Osteocyte (in vitro differentiated cells): ENCODE measurements at regions not wholly inside any gene's neighbourhood (a gene's known extent, or its start where the extent isn't known, plus 50 kb on each side); places are given as distances from the start of the nearest gene placed in this dataset.

Experiments
- DNase-seq: peaks from one replicate; pipeline ENCODE4 v3.0.0; 2021; ENCODE audit warnings: mixed read lengths; ENCODE audit not compliant: unreplicated experiment; ENCODE audit errors: extremely low spot score
- H3K27ac Mint-ChIP-seq: one replicate; pipeline ENCODE4 v1.8.0; 2021; ENCODE audit warnings: mild to moderate bottlenecking, mixed read lengths; ENCODE audit not compliant: unreplicated experiment
- H3K27me3 Mint-ChIP-seq: one replicate; pipeline ENCODE4 v1.8.0; 2021; ENCODE audit warnings: mixed read lengths; ENCODE audit not compliant: unreplicated experiment
- H3K36me3 Mint-ChIP-seq: one replicate; pipeline ENCODE4 v1.8.0; 2021; ENCODE audit warnings: mixed read lengths; ENCODE audit not compliant: unreplicated experiment
- H3K4me1 Mint-ChIP-seq: one replicate; pipeline ENCODE4 v1.8.0; 2021; ENCODE audit warnings: mixed read lengths; ENCODE audit not compliant: unreplicated experiment
- H3K4me3 Mint-ChIP-seq: one replicate; pipeline ENCODE4 v1.8.0; 2021; ENCODE audit warnings: mild to moderate bottlenecking, moderate library complexity, mixed read lengths; ENCODE audit not compliant: unreplicated experiment
- H3K9me3 Mint-ChIP-seq: one replicate; pipeline ENCODE4 v1.8.0; 2021; ENCODE audit warnings: mixed read lengths; ENCODE audit not compliant: unreplicated experiment
- CTCF ChIP-seq: fragments of 200-600 bp; sonication (generic); IDR thresholded peaks from 2 replicates; pipeline ENCODE4 v1.5.0; 2021; ENCODE audit warnings: antibody characterized with exemption, mild to moderate bottlenecking, moderate library complexity

GRCh38 chr4:38610521-38610920 lies 53.5 kb upstream of the KLF3 start:
- no peak overlapping the region for H3K4me3 Mint-ChIP-seq
- peak; percentile 1 for DNase-seq
- H3K27me3 Mint-ChIP-seq: peaks cover 2% of the 10 kb centered on the region
- peaks cover 11% of the 10 kb centered on the region for H3K4me1 Mint-ChIP-seq
- H3K36me3 Mint-ChIP-seq: no peaks in the 10 kb centered on the region
- H3K9me3 Mint-ChIP-seq: no peaks in the 10 kb centered on the region
- no peak for TF ChIP-seq CTCF
- no peak overlapping the region for H3K27ac Mint-ChIP-seq

GRCh38 chr4:38610966-38611431 lies 53.0 kb upstream of the KLF3 start:
- Mint-ChIP-seq H3K27ac (no peak overlapping the region), H3K4me3 (no peak overlapping the region), H3K36me3 (no peaks in the 10 kb centered on the region), H3K9me3 (no peaks in the 10 kb centered on the region), H3K27me3 (no peaks in the 10 kb centered on the region), H3K4me1 (peaks cover 11% of the 10 kb centered on the region)
- no peak for TF ChIP-seq CTCF
- peak; percentile 30 for DNase-seq

GRCh38 chr4:38611676-38612075 lies 52.3 kb upstream of the KLF3 start:
- Mint-ChIP-seq H3K27me3 (no peaks in the 10 kb centered on the region), H3K9me3 (no peaks in the 10 kb centered on the region), H3K4me1 (peaks cover 11% of the 10 kb centered on the region), H3K27ac (no peak overlapping the region), H3K4me3 (no peak overlapping the region), H3K36me3 (no peaks in the 10 kb centered on the region)
- no peak for TF ChIP-seq CTCF
- no peak for DNase-seq

GRCh38 chr4:38612646-38613414 lies 51.2 kb upstream of the KLF3 start:
- Mint-ChIP-seq H3K27ac (no peak overlapping the region), H3K9me3 (no peaks in the 10 kb centered on the region), H3K4me3 (no peak overlapping the region), H3K36me3 (no peaks in the 10 kb centered on the region), H3K4me1 (peaks cover 11% of the 10 kb centered on the region), H3K27me3 (no peaks in the 10 kb centered on the region)
- no peak for TF ChIP-seq CTCF
- DNase-seq: peak; percentile 3
